ENCODE measurements at regions not wholly inside any gene's neighbourhood (a gene's known extent, or its start where the extent isn't known, plus 50 kb on each side); places are given as distances from the start of the nearest gene placed in this dataset.

DNA sequence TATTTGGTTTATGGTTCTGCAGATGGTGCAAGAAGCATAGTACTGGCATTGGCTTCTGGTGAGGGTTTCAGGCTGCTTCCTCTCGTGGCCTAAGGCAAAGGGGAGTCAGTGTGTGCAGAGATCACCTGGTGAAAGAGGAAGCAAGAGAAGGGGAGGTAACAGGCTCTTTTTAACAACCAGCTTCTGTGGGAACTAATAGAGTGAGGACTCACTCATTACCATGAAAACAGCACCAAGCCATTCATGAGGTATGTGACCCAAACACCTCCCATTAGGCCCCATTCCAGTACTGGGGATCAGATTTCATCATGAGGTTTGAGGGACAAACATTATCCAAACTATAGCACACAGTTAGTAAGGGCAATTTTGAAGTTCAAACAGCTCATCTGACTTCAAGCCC lies 263.5 kb downstream of the TMEM38B start:
- H3K4me3 ChIP-seq (ENCODE audit: insufficient read length, low read depth) = no peak overlapping the region
- no peaks in the 10 kb centered on the region for H3K4me1 ChIP-seq (ENCODE audit: insufficient read depth, insufficient read length)
- DNase-seq (ENCODE audit: low read depth, low spot score) = peak; percentile 84
- H3K36me3 ChIP-seq (ENCODE audit: insufficient read depth, insufficient read length, low read length) = no peaks in the 10 kb centered on the region
- TF ChIP-seq YY1 (IDR thresholded peaks at IDR 0.05; ENCODE audit: insufficient read depth, insufficient read length) = no peak
- no peak for TF ChIP-seq ZNF274 (IDR thresholded peaks at IDR 0.05; ENCODE audit: low read depth, low read length)
- no peak for TF ChIP-seq SUZ12 (IDR thresholded peaks at IDR 0.05; ENCODE audit: extremely low read depth, insufficient read depth, insufficient read length)
- H3K27me3 ChIP-seq (ENCODE audit: insufficient read depth, insufficient read length) = no peaks in the 10 kb centered on the region
- H3K9me3 ChIP-seq (ENCODE audit: insufficient read depth, low read length) = no peaks in the 10 kb centered on the region
- H3K9ac ChIP-seq (ENCODE audit: insufficient read length, low read depth) = no peak overlapping the region

GRCh38 chr9:105958587-105958986 lies 264.2 kb downstream of the TMEM38B start:
- TF ChIP-seq YY1 (IDR thresholded peaks at IDR 0.05; ENCODE audit: insufficient read depth, insufficient read length) (no peak), ZNF274 (IDR thresholded peaks at IDR 0.05; ENCODE audit: low read depth, low read length) (no peak), SUZ12 (IDR thresholded peaks at IDR 0.05; ENCODE audit: extremely low read depth, insufficient read depth, insufficient read length) (no peak)
- no peak overlapping the region for H3K9ac ChIP-seq (ENCODE audit: insufficient read length, low read depth)

DNA sequence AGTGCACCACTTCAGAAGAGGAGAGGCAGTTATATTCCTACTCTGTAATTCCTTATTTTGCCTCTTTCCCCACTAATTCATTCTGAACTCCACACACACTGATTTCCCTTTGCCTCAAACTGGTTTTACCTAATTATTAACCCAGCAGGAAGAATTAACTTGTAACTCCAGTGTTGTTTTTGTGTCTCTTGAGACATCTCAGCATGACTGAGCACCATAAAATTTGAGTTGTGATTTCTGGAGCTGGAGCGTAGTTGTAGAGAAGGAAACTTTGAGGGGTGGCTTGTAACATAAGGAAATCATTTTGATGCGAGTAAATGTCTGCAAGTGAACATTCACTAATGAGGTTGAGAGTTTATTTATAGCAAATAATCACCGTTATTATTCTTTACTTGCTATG lies 265.2 kb downstream of the TMEM38B start:
- H3K36me3 ChIP-seq (ENCODE audit: insufficient read depth, insufficient read length, low read length) = no peaks in the 10 kb centered on the region

More at GRCh38 chr9:105958587-105958986, 264.2 kb downstream of the TMEM38B start:
- Histone ChIP-seq H3K36me3 (ENCODE audit: insufficient read depth, insufficient read length, low read length) (no peaks in the 10 kb centered on the region), H3K27me3 (ENCODE audit: insufficient read depth, insufficient read length) (no peaks in the 10 kb centered on the region), H3K4me1 (ENCODE audit: insufficient read depth, insufficient read length) (no peaks in the 10 kb centered on the region), H3K4me3 (ENCODE audit: insufficient read length, low read depth) (no peak overlapping the region), H3K9me3 (ENCODE audit: insufficient read depth, low read length) (no peaks in the 10 kb centered on the region)
- DNase-seq (ENCODE audit: low read depth, low spot score) = no peak

DNA sequence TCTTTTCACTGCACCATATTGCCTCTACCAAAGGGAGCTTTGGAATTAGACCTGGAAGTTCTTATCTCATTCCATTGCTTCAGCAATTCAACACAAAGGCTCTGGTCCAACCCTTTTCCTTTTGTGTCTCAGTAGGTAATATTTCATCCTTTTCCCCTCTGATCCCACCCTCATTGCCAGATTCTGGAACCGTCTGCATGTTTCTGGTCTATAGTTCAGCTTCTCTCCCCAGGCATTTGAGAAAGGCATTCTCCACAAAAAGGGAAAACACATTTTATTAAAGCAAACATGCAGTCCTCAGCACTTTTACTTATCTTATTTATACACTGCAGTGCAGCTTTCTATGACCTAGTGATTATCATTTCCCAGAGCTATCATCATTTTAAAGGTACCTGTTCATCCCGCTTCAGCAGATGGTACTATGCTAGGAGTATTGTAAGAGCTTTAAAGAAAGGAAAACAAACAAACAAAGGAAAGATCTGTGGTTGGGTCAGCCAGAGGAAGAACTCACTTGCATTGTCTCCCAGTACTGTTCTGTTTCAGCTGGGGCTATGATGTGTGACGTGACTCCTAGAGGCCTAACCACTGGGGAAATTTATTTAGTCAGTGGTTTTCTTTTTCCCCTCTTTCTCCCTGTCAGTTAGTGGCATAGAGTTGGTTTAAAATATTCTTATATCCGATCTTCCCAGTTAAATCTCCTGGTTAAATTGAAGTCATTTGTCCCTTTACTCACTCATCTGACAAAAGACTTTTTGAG lies 269.2 kb downstream of the TMEM38B start:
- Histone ChIP-seq H3K9ac (ENCODE audit: insufficient read length, low read depth) (no peak overlapping the region), H3K27me3 (ENCODE audit: insufficient read depth, insufficient read length) (no peaks in the 10 kb centered on the region), H3K4me1 (ENCODE audit: insufficient read depth, insufficient read length) (peaks cover 3% of the 10 kb centered on the region), H3K9me3 (ENCODE audit: insufficient read depth, low read length) (no peaks in the 10 kb centered on the region), H3K36me3 (ENCODE audit: insufficient read depth, insufficient read length, low read length) (no peaks in the 10 kb centered on the region), H3K4me3 (ENCODE audit: insufficient read length, low read depth) (no peak overlapping the region)
- TF ChIP-seq YY1 (IDR thresholded peaks at IDR 0.05; ENCODE audit: insufficient read depth, insufficient read length) (no peak), ZNF274 (IDR thresholded peaks at IDR 0.05; ENCODE audit: low read depth, low read length) (no peak), SUZ12 (IDR thresholded peaks at IDR 0.05; ENCODE audit: extremely low read depth, insufficient read depth, insufficient read length) (no peak)
- no peak for DNase-seq (ENCODE audit: low read depth, low spot score)

More for the DNA sequence above, 265.2 kb downstream of the TMEM38B start:
- no peak for DNase-seq (ENCODE audit: low read depth, low spot score)
- TF ChIP-seq YY1 (IDR thresholded peaks at IDR 0.05; ENCODE audit: insufficient read depth, insufficient read length) (no peak), ZNF274 (IDR thresholded peaks at IDR 0.05; ENCODE audit: low read depth, low read length) (no peak), SUZ12 (IDR thresholded peaks at IDR 0.05; ENCODE audit: extremely low read depth, insufficient read depth, insufficient read length) (no peak)
- Histone ChIP-seq H3K4me3 (ENCODE audit: insufficient read length, low read depth) (no peak overlapping the region), H3K9me3 (ENCODE audit: insufficient read depth, low read length) (no peaks in the 10 kb centered on the region), H3K27me3 (ENCODE audit: insufficient read depth, insufficient read length) (no peaks in the 10 kb centered on the region), H3K9ac (ENCODE audit: insufficient read length, low read depth) (no peak overlapping the region), H3K4me1 (ENCODE audit: insufficient read depth, insufficient read length) (no peaks in the 10 kb centered on the region)

- no peak overlapping the region for H3K4me3 ChIP-seq (ENCODE audit: insufficient read length, low read depth)
- H3K9me3 ChIP-seq (ENCODE audit: insufficient read depth, low read length) = no peaks in the 10 kb centered on the region
- peaks cover 3% of the 10 kb centered on the region for H3K4me1 ChIP-seq (ENCODE audit: insufficient read depth, insufficient read length)
- TF ChIP-seq ZNF274 (IDR thresholded peaks at IDR 0.05; ENCODE audit: low read depth, low read length) = no peak
- TF ChIP-seq YY1 (IDR thresholded peaks at IDR 0.05; ENCODE audit: insufficient read depth, insufficient read length) = no peak
- TF ChIP-seq SUZ12 (IDR thresholded peaks at IDR 0.05; ENCODE audit: extremely low read depth, insufficient read depth, insufficient read length) = no peak
- H3K9ac ChIP-seq (ENCODE audit: insufficient read length, low read depth) = no peak overlapping the region
- DNase-seq (ENCODE audit: low read depth, low spot score) = no peak
- no peaks in the 10 kb centered on the region for H3K27me3 ChIP-seq (ENCODE audit: insufficient read depth, insufficient read length)
- no peaks in the 10 kb centered on the region for H3K36me3 ChIP-seq (ENCODE audit: insufficient read depth, insufficient read length, low read length)
These were observed 269.8 kb downstream of the TMEM38B start for GRCh38 chr9:105964156-105964555.

DNA sequence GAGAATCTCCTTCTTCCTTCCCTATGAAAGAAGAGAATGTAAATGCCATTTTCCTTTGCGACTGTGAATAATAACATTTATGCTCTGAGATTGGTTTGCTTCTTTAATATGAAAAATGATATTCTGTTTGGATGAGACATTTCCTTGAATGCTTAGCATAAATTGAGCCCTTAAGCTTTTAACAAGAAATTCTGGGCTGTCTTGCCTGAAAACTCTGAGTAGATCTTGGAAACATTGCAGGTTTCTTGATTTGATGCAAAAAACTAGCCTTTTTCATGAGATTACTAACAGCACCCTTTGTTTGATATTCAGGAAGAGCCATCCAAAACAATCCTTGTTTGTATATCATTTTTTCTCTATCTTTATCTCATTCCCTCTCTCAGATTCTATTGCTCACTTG lies 272.5 kb downstream of the TMEM38B start:
- Histone ChIP-seq H3K9me3 (ENCODE audit: insufficient read depth, low read length) (no peaks in the 10 kb centered on the region), H3K4me3 (ENCODE audit: insufficient read length, low read depth) (no peak overlapping the region), H3K36me3 (ENCODE audit: insufficient read depth, insufficient read length, low read length) (no peaks in the 10 kb centered on the region), H3K27me3 (ENCODE audit: insufficient read depth, insufficient read length) (no peaks in the 10 kb centered on the region), H3K4me1 (ENCODE audit: insufficient read depth, insufficient read length) (peaks cover 3% of the 10 kb centered on the region), H3K9ac (ENCODE audit: insufficient read length, low read depth) (no peak overlapping the region)
- no peak for DNase-seq (ENCODE audit: low read depth, low spot score)
- TF ChIP-seq ZNF274 (IDR thresholded peaks at IDR 0.05; ENCODE audit: low read depth, low read length) (no peak), YY1 (IDR thresholded peaks at IDR 0.05; ENCODE audit: insufficient read depth, insufficient read length) (no peak), SUZ12 (IDR thresholded peaks at IDR 0.05; ENCODE audit: extremely low read depth, insufficient read depth, insufficient read length) (no peak)

DNA sequence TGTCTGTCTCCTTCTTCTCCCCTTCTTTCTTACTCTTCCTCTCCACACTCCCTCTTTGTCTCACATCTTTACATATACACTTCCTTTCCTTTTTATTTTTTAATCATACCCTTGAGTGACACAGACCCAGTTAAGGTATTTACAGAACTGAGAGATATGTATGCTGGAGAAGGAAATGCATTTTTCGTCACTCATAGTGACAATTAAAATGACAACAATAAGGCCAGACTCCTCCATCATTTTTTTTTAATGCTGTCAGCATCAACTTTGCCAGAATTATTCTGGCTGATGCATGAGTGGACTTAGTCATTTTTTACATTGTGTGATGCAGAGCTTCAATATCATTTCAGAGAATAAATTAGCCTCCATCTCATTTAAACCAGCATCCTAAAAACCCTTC lies 272.9 kb downstream of the TMEM38B start:
- TF ChIP-seq SUZ12 (IDR thresholded peaks at IDR 0.05; ENCODE audit: extremely low read depth, insufficient read depth, insufficient read length) (no peak), ZNF274 (IDR thresholded peaks at IDR 0.05; ENCODE audit: low read depth, low read length) (no peak), YY1 (IDR thresholded peaks at IDR 0.05; ENCODE audit: insufficient read depth, insufficient read length) (no peak)
- Histone ChIP-seq H3K4me3 (ENCODE audit: insufficient read length, low read depth) (no peak overlapping the region), H3K9ac (ENCODE audit: insufficient read length, low read depth) (no peak overlapping the region), H3K9me3 (ENCODE audit: insufficient read depth, low read length) (no peaks in the 10 kb centered on the region), H3K4me1 (ENCODE audit: insufficient read depth, insufficient read length) (peaks cover 3% of the 10 kb centered on the region), H3K27me3 (ENCODE audit: insufficient read depth, insufficient read length) (no peaks in the 10 kb centered on the region), H3K36me3 (ENCODE audit: insufficient read depth, insufficient read length, low read length) (no peaks in the 10 kb centered on the region)
- no peak for DNase-seq (ENCODE audit: low read depth, low spot score)
